Keratinocyte (primary cell): ENCODE measurements at regions not wholly inside any gene's neighbourhood (a gene's known extent, or its start where the extent isn't known, plus 50 kb on each side); places are given as distances from the start of the nearest gene placed in this dataset.

Source experiments
- EZH2 ChIP-seq: IDR thresholded peaks from one replicate; pipeline ENCODE4 v1.6.1; 2012; ENCODE audit warnings: inconsistent platforms, mild to moderate bottlenecking, low read length, moderate library complexity
- TF ChIP-seq, protein P1 (sequence below), 3 experiments: IDR thresholded peaks in 1 of 3; conservative IDR thresholded peaks in 1 of 3; optimal IDR thresholded peaks in 1 of 3; 2 replicates in 2 of 3; 3 replicates in 1 of 3; pipeline versions ENCODE3 to v1.5.1; 2011; ENCODE audit warnings: low read length in 3 of 3, mild to moderate bottlenecking in 3 of 3, moderate library complexity in 2 of 3, control low read depth in 1 of 3, inconsistent platforms in 1 of 3; ENCODE audit not compliant: insufficient read depth in 2 of 3; ENCODE audit errors: extremely low read depth in 1 of 3

DNA sequence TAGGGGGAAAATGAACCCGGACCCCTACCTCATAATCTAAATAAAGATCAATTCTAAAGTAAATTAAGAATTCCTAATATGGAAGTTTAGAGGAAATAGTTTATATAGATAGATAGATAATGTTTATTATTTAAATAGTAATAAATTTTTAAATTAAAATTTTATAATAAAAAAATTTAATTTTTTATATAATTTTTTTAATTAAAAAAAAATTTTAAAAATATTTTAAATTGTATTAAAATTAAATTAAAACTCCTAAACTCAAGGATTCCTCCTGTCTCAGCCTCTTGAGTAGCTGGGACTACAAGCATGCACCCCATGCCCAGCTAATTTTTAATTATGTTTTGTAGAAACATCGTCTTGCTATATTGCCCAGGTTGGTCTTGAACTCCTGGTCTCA is 186.9 kb upstream of the VRK2 start:
- no peak for TF ChIP-seq EZH2
- TF ChIP-seq, protein P1, sequence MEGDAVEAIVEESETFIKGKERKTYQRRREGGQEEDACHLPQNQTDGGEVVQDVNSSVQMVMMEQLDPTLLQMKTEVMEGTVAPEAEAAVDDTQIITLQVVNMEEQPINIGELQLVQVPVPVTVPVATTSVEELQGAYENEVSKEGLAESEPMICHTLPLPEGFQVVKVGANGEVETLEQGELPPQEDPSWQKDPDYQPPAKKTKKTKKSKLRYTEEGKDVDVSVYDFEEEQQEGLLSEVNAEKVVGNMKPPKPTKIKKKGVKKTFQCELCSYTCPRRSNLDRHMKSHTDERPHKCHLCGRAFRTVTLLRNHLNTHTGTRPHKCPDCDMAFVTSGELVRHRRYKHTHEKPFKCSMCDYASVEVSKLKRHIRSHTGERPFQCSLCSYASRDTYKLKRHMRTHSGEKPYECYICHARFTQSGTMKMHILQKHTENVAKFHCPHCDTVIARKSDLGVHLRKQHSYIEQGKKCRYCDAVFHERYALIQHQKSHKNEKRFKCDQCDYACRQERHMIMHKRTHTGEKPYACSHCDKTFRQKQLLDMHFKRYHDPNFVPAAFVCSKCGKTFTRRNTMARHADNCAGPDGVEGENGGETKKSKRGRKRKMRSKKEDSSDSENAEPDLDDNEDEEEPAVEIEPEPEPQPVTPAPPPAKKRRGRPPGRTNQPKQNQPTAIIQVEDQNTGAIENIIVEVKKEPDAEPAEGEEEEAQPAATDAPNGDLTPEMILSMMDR (optimal IDR thresholded peaks at IDR 0.05 in 1 of 3, IDR thresholded peaks at IDR 0.05 in 1 of 3, conservative IDR thresholded peaks at IDR 0.05 in 1 of 3; ENCODE audit: extremely low read depth in 1 of 3, insufficient read depth in 2 of 3, low read length in 3 of 3) = no peak
